GM18511 (cell line): ENCODE measurements at regions not wholly inside any gene's neighbourhood (a gene's known extent, or its start where the extent isn't known, plus 50 kb on each side); places are given as distances from the start of the nearest gene placed in this dataset.

Source experiments
- ATAC-seq: cut with Tn5 transposase; IDR thresholded peaks from one replicate; pipeline ENCODE4 v1.9.1; 2021; ENCODE audit warnings: mild to moderate bottlenecking, moderate library complexity; ENCODE audit not compliant: unreplicated experiment

GRCh38 chr10:31263903-31264302 is 55.1 kb upstream of the ZEB1 start:
- ATAC-seq = no peak

GRCh38 chr10:31268444-31269303 is 50.3 kb upstream of the ZEB1 start:
- no peak for ATAC-seq
